Endodermal cell (in vitro differentiated cells): ENCODE measurements at regions not wholly inside any gene's neighbourhood (a gene's known extent, or its start where the extent isn't known, plus 50 kb on each side); places are given as distances from the start of the nearest gene placed in this dataset.

Source experiments
- DNase-seq: peaks from one replicate; pipeline ENCODE4 v3.0.0-alpha.2; 2017
- H3K27ac ChIP-seq: 2 replicates; pipeline ENCODE4 v1.5.1; 2013; ENCODE audit warnings: mild to moderate bottlenecking, low read depth, low read length, moderate library complexity
- H3K27me3 ChIP-seq: 2 replicates; pipeline ENCODE4 v1.6.1; 2013; ENCODE audit warnings: mild to moderate bottlenecking, low read length, moderate library complexity; ENCODE audit not compliant: insufficient read depth, control insufficient read depth, poor library complexity, severe bottlenecking
- H3K36me3 ChIP-seq: 2 replicates; pipeline ENCODE4 v1.7.0; 2013; ENCODE audit warnings: mild to moderate bottlenecking, low read length, moderate library complexity; ENCODE audit not compliant: control insufficient read depth, insufficient read depth
- H3K4me1 ChIP-seq: one replicate; pipeline ENCODE4 v1.7.0; 2013; ENCODE audit warnings: low read length; ENCODE audit not compliant: control insufficient read depth, insufficient read depth
- H3K4me3 ChIP-seq: 2 replicates; pipeline ENCODE4 v1.5.1; 2013; ENCODE audit warnings: mild to moderate bottlenecking, low read length, moderate library complexity
- H3K9ac ChIP-seq: 2 replicates; pipeline ENCODE4 v1.6.1; 2013; ENCODE audit warnings: mild to moderate bottlenecking, low read length, moderate library complexity; ENCODE audit not compliant: poor library complexity, severe bottlenecking; ENCODE audit errors: extremely low read depth
- H3K9me3 ChIP-seq: 2 replicates; pipeline ENCODE4 v1.6.1; 2013; ENCODE audit warnings: mild to moderate bottlenecking, low read length, moderate library complexity; ENCODE audit not compliant: control insufficient read depth
- H3K27ac Mint-ChIP-seq: 2 replicates; pipeline ENCODE4 v1.8.0; 2020; ENCODE audit warnings: mixed read lengths
- H3K27me3 Mint-ChIP-seq: 2 replicates; pipeline ENCODE4 v1.8.0; 2021; ENCODE audit warnings: mild to moderate bottlenecking, mixed read lengths; ENCODE audit not compliant: insufficient read depth
- H3K36me3 Mint-ChIP-seq: 2 replicates; pipeline ENCODE4 v1.8.0; 2020; ENCODE audit warnings: low read depth, mixed read lengths
- H3K4me1 Mint-ChIP-seq: 2 replicates; pipeline ENCODE4 v1.8.0; 2020; ENCODE audit warnings: mixed read lengths
- H3K4me3 Mint-ChIP-seq: 2 replicates; pipeline ENCODE4 v1.8.0; 2020; ENCODE audit warnings: mild to moderate bottlenecking, moderate library complexity, mixed read lengths
- H3K9me3 Mint-ChIP-seq: 2 replicates; pipeline ENCODE4 v1.8.0; 2020; ENCODE audit warnings: mild to moderate bottlenecking, mixed read lengths
- WGBS, 2 experiments: methylation state at CpG; one replicate each; pipeline versions ENCODE4 v1.1.5 to v1.1.7; 2013; ENCODE audit warnings: missing lambda C conversion rate in 2 of 2, mixed read lengths in 1 of 2; ENCODE audit not compliant: insufficient coverage in 1 of 2, insufficient read length in 1 of 2; 5-methylcytosine and 5-hydroxymethylcytosine counted together
- TF ChIP-seq, protein P1 (sequence below): fragments of 200-600 bp; sonication (generic); conservative IDR thresholded peaks from 2 replicates; pipeline ENCODE4 v1.5.0; 2021; ENCODE audit warnings: antibody characterized with exemption, mild to moderate bottlenecking

DNA sequence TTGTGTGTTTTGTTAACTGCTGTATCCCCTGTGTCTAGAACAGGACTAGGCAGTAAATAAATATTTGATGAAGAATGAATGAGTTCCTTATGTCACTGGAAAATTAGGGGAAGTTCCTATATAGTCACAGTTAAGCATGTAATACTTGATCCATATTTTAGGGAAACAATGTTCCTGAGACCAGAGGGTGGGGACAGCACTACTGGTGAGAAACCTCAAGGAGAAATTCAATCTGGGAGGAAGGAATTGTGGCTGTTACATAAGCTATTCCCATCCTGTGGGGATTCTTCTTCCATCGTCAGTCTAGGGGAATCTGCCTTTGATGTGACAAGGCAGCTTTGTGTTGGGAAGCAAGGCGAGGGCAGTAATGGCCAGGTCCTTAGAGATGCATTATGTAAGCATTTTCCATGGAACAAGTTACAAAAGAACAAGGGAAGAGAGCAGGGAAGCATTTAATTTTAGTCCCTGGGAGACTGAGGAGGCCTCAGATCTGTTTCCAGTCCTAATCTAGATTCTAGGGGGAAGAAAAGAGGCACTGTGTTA is 219.3 kb upstream of the TTC14 start:
- Histone ChIP-seq H3K27ac (peak overlapping the region; percentile 58), H3K27me3 (no peaks in the 10 kb centered on the region), H3K9ac (no peak overlapping the region), H3K4me1 (no peaks in the 10 kb centered on the region), H3K4me3 (no peak overlapping the region), H3K36me3 (no peaks in the 10 kb centered on the region), H3K9me3 (no peaks in the 10 kb centered on the region)
- Mint-ChIP-seq H3K9me3 (no peaks in the 10 kb centered on the region), H3K36me3 (no peaks in the 10 kb centered on the region), H3K27me3 (no peaks in the 10 kb centered on the region), H3K27ac (no peak overlapping the region), H3K4me1 (no peaks in the 10 kb centered on the region), H3K4me3 (no peak overlapping the region)
- peak; percentile 54 for DNase-seq
- 70 to 79% methylated on average over 2 of the region's 2 CpGs for WGBS, 2 experiments
- TF ChIP-seq, protein P1, sequence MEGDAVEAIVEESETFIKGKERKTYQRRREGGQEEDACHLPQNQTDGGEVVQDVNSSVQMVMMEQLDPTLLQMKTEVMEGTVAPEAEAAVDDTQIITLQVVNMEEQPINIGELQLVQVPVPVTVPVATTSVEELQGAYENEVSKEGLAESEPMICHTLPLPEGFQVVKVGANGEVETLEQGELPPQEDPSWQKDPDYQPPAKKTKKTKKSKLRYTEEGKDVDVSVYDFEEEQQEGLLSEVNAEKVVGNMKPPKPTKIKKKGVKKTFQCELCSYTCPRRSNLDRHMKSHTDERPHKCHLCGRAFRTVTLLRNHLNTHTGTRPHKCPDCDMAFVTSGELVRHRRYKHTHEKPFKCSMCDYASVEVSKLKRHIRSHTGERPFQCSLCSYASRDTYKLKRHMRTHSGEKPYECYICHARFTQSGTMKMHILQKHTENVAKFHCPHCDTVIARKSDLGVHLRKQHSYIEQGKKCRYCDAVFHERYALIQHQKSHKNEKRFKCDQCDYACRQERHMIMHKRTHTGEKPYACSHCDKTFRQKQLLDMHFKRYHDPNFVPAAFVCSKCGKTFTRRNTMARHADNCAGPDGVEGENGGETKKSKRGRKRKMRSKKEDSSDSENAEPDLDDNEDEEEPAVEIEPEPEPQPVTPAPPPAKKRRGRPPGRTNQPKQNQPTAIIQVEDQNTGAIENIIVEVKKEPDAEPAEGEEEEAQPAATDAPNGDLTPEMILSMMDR: no peak

DNA sequence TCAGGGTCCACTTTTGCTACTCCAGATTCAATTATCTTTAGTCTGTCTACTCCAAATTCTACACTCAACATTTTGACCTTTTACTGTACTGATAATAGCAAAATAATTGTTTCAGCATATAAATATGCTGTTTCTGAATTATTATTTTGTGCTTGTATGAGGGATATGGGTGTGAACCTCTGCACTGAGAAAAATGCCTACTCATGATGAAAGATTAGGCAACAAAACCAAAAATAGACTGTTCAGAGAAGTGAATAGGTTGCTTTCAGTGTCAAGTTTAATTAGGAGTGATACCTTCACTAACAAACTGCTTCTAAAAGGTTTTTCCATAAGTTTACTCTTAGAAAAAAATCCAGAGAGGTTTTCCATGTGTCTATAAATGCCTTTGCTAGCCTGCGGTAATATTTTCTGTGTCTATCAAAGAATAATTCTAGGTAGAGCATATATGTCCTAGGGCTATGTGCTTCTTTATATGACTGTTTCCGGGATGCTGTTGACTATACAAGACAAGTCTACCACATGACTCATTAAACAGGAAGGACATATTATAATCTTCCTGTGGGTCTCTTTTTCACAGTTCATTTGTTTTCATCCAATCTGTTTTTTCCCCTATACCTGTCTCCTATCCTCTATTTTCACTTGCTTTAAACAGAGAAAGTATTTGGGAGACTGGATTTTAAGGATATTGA is 218.5 kb upstream of the TTC14 start:
- Histone ChIP-seq H3K27ac (peak overlapping the region; percentile 58), H3K9ac (no peak overlapping the region), H3K36me3 (no peaks in the 10 kb centered on the region), H3K4me3 (no peak overlapping the region), H3K9me3 (no peaks in the 10 kb centered on the region), H3K4me1 (no peaks in the 10 kb centered on the region), H3K27me3 (no peaks in the 10 kb centered on the region)
- TF ChIP-seq, protein P1: no peak
- DNase-seq: no peak
- Mint-ChIP-seq H3K4me1 (no peaks in the 10 kb centered on the region), H3K4me3 (no peak overlapping the region), H3K9me3 (no peaks in the 10 kb centered on the region), H3K36me3 (no peaks in the 10 kb centered on the region), H3K27me3 (no peaks in the 10 kb centered on the region), H3K27ac (no peak overlapping the region)
- WGBS, 2 experiments: 94 to 100% methylated on average over 2 of the region's 2 CpGs

DNA sequence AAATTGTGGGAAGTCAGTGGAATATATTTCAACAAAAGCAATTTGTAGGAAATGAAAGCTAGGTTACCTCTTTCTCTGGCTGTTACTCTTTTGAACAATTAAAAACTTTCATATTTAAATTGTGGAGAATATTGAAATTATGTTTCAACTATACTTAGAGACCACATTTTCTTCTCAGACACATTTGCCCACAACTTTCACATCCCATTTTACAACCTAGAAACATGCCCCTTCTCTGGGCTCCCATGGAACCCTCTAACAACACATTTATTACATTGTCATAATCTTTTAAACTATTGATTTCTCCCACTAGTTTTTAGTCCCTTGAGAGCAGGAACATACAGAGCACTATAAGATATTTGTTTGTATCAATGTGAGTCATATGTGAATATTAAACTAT is 211.7 kb upstream of the TTC14 start:
- TF ChIP-seq, protein P1: no peak

More for the DNA sequence above, 211.7 kb upstream of the TTC14 start:
- no peaks in the 10 kb centered on the region for H3K4me1 Mint-ChIP-seq
- DNase-seq: no peak
- Histone ChIP-seq H3K9ac (no peak overlapping the region), H3K36me3 (no peaks in the 10 kb centered on the region), H3K27ac (no peak overlapping the region), H3K4me1 (no peaks in the 10 kb centered on the region), H3K27me3 (no peaks in the 10 kb centered on the region), H3K4me3 (no peak overlapping the region), H3K9me3 (no peaks in the 10 kb centered on the region)
- H3K9me3 Mint-ChIP-seq: no peaks in the 10 kb centered on the region
- H3K4me3 Mint-ChIP-seq: no peak overlapping the region
- H3K27me3 Mint-ChIP-seq: no peaks in the 10 kb centered on the region
- H3K36me3 Mint-ChIP-seq: no peaks in the 10 kb centered on the region
- H3K27ac Mint-ChIP-seq: no peak overlapping the region
